Hematopoietic multipotent progenitor cell treated with erythropoietin and hydrocortisone succinate and interleukin-3 and kit ligand, for 4 days (in vitro differentiated cells): ENCODE measurements at regions not wholly inside any gene's neighbourhood (a gene's known extent, or its start where the extent isn't known, plus 50 kb on each side); places are given as distances from the start of the nearest gene placed in this dataset.

Source experiments
- DNase-seq: peaks from one replicate; pipeline ENCODE4 v3.0.0-alpha.2; 2015

- DNase-seq = no peak
Measured at GRCh38 chr4:119695216-119695615, 66.6 kb upstream of the PDE5A start.

- no peak for DNase-seq
Measured at GRCh38 chr4:119693126-119693525, 64.5 kb upstream of the PDE5A start.

- no peak for DNase-seq
Measured at GRCh38 chr4:119692001-119692400, 63.4 kb upstream of the PDE5A start.

GRCh38 chr4:119690871-119691270 lies 62.3 kb upstream of the PDE5A start:
- no peak for DNase-seq

- DNase-seq = no peak
Measured at GRCh38 chr4:119688446-119688845, 59.8 kb upstream of the PDE5A start.

- no peak for DNase-seq
Measured at GRCh38 chr4:119684463-119684862, 55.9 kb upstream of the PDE5A start.

GRCh38 chr4:119683518-119683917 lies 54.9 kb upstream of the PDE5A start:
- no peak for DNase-seq

- no peak for DNase-seq
Measured at GRCh38 chr4:119682099-119682498, 53.5 kb upstream of the PDE5A start.

GRCh38 chr4:119679251-119679650 lies 50.6 kb upstream of the PDE5A start:
- DNase-seq = no peak

GRCh38 chr4:119678761-119679160 lies 50.2 kb upstream of the PDE5A start:
- no peak for DNase-seq
